ENCODE measurements at regions not wholly inside any gene's neighbourhood (a gene's known extent, or its start where the extent isn't known, plus 50 kb on each side); places are given as distances from the start of the nearest gene placed in this dataset.

DNA sequence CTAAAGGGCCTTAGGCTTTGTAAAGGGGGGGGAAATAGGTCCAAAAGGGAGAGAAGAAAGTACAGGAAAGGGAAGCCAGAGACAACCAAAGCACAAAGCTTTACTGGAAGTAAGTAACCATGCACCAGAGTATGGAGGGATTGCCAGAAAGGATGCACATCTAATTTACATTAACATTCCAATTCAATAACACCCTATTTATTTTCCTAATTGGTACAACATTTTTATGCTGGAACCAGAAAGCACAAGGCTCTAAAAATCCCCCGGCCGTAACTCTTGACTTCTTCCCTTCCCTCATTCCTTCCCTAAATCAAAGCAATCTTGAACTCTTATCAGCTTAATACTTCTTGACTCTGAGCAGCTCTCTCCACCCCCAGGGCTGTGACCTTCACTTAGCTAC is 400.0 kb upstream of the CELF2 start:
- no peaks in the 10 kb centered on the region for H3K9me3 ChIP-seq (ENCODE audit: control insufficient read depth in 5 of 5, low read length in 5 of 5)
- H3K4me3 ChIP-seq (ENCODE audit: low read depth in 1 of 5, low read length in 5 of 5), result no peak overlapping the region
- no peaks in the 10 kb centered on the region for H3K36me3 ChIP-seq (ENCODE audit: control insufficient read depth in 5 of 5, insufficient read depth in 5 of 5, low read length in 5 of 5)
- H3K27ac ChIP-seq (ENCODE audit: low read depth, low read length), result no peak overlapping the region
- H3K9ac ChIP-seq (ENCODE audit: low read length in 5 of 5), result no peak overlapping the region
- H3K27me3 ChIP-seq (ENCODE audit: control insufficient read depth in 5 of 5, insufficient read depth in 4 of 5, low read length in 5 of 5), result no peaks in the 10 kb centered on the region
- H3K4me1 ChIP-seq (ENCODE audit: control insufficient read depth in 5 of 5, insufficient read depth in 5 of 5, low read length in 5 of 5), result no peaks in the 10 kb centered on the region

DNA sequence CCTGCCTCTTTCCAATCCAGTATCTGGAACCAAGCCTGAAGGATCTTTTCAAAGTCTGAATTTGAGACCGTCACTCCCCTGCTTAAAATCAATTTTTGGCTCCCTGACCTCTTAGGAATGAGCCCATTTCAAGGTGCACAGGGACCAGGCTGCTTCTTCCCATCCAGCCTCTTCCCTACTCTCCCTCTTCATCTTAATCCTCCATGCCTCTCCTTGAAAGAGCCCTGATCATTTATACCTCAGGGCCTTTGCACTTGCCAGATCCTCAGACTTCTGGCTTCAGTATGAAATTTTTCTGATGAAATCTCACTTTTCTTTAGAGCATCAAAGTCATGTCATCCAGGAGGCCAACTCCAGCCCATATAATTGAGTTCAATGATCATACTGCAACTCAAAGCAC is 399.5 kb upstream of the CELF2 start:
- Histone ChIP-seq H3K27ac (ENCODE audit: low read depth, low read length) (no peak overlapping the region), H3K27me3 (ENCODE audit: control insufficient read depth in 5 of 5, insufficient read depth in 4 of 5, low read length in 5 of 5) (no peaks in the 10 kb centered on the region), H3K36me3 (ENCODE audit: control insufficient read depth in 5 of 5, insufficient read depth in 5 of 5, low read length in 5 of 5) (no peaks in the 10 kb centered on the region), H3K4me3 (ENCODE audit: low read depth in 1 of 5, low read length in 5 of 5) (no peak overlapping the region), H3K9me3 (ENCODE audit: control insufficient read depth in 5 of 5, low read length in 5 of 5) (no peaks in the 10 kb centered on the region), H3K9ac (ENCODE audit: low read length in 5 of 5) (no peak overlapping the region), H3K4me1 (ENCODE audit: control insufficient read depth in 5 of 5, insufficient read depth in 5 of 5, low read length in 5 of 5) (no peaks in the 10 kb centered on the region)

DNA sequence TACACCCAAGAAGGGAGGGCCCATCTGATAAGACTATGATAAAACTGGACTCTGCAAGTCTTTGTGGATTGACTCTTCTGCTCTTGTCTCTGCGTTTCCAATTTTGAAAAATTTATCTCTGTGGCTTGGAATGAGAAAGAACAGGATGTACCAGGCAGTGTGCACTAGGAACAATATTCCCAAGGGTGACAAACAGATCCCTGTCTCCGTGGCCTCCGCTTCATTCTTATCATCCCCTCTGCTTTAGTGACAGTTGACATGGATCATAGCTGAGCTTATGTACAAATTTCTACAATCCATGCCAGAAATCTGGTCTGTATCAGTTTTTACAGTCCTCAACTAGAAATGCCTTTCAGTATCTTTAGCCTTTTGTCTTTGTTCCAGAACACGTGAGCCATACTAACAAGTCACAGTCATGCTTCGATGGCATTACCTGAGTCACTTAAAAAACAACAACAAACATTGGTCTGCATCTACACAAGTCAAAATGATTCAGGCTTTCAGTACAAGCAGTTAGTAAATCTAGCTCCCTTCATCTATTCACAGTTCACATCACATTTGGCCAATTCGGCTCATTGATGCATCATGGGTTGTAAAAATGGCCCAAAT is 393.6 kb upstream of the CELF2 start:
- H3K4me3 ChIP-seq (ENCODE audit: low read depth in 1 of 5, low read length in 5 of 5), result no peak overlapping the region
- no peak overlapping the region for H3K9ac ChIP-seq (ENCODE audit: low read length in 5 of 5)
- peaks cover 0 to 6% (median 0%) of the 10 kb centered on the region in 5 donors for H3K4me1 ChIP-seq (ENCODE audit: control insufficient read depth in 5 of 5, insufficient read depth in 5 of 5, low read length in 5 of 5)
- H3K36me3 ChIP-seq (ENCODE audit: control insufficient read depth in 5 of 5, insufficient read depth in 5 of 5, low read length in 5 of 5), result no peaks in the 10 kb centered on the region
- H3K27me3 ChIP-seq (ENCODE audit: control insufficient read depth in 5 of 5, insufficient read depth in 4 of 5, low read length in 5 of 5), result no peaks in the 10 kb centered on the region
- H3K9me3 ChIP-seq (ENCODE audit: control insufficient read depth in 5 of 5, low read length in 5 of 5), result no peaks in the 10 kb centered on the region
- no peak overlapping the region for H3K27ac ChIP-seq (ENCODE audit: low read depth, low read length)

DNA sequence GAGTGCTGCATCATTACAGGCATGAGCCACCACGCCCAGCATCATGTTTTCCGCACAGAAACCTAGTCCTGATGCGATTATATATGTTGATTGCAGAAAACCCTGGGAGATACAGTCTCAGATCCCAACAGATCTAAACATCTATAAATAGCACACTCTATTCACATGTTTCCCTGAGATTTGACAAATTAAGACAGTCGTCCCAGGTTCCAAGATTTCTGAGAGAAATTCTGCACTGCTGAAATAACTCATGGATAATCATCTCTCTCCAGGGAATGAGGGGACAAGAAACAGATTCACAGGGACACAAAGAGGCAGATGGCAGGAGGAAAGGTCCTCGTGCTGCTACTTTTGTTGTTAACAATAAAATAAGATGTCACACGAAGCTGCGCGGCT is 393.1 kb upstream of the CELF2 start:
- Histone ChIP-seq H3K4me3 (ENCODE audit: low read depth in 1 of 5, low read length in 5 of 5) (no peak overlapping the region), H3K36me3 (ENCODE audit: control insufficient read depth in 5 of 5, insufficient read depth in 5 of 5, low read length in 5 of 5) (no peaks in the 10 kb centered on the region), H3K27me3 (ENCODE audit: control insufficient read depth in 5 of 5, insufficient read depth in 4 of 5, low read length in 5 of 5) (no peaks in the 10 kb centered on the region), H3K4me1 (ENCODE audit: control insufficient read depth in 5 of 5, insufficient read depth in 5 of 5, low read length in 5 of 5) (peaks cover 0 to 6% (median 0%) of the 10 kb centered on the region in 5 donors), H3K9ac (ENCODE audit: low read length in 5 of 5) (no peak overlapping the region), H3K9me3 (ENCODE audit: control insufficient read depth in 5 of 5, low read length in 5 of 5) (no peaks in the 10 kb centered on the region), H3K27ac (ENCODE audit: low read depth, low read length) (no peak overlapping the region)

DNA sequence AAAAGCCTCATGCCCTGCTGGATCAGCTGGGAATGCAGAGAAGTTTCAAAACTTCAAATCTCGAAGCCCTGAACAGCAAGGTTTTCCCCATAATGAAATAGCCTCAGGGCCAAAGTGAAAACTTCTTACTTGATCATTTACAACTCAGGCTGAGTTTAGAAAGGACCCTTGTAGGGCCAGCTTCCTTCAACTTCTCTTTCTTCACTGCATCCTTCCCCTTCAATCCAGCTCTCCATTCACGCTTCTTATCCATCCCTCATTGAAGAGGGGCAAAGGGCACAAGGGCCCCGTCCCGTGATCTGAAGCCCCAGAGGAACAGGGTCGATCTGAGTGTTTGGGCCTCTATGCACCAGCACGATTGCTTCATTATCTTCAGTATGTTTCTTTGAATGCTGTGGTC is 392.2 kb upstream of the CELF2 start:
- Histone ChIP-seq H3K27ac (ENCODE audit: low read depth, low read length) (no peak overlapping the region), H3K4me3 (ENCODE audit: low read depth in 1 of 5, low read length in 5 of 5) (no peak overlapping the region), H3K9me3 (ENCODE audit: control insufficient read depth in 5 of 5, low read length in 5 of 5) (no peaks in the 10 kb centered on the region), H3K9ac (ENCODE audit: low read length in 5 of 5) (no peak overlapping the region), H3K36me3 (ENCODE audit: control insufficient read depth in 5 of 5, insufficient read depth in 5 of 5, low read length in 5 of 5) (no peaks in the 10 kb centered on the region), H3K27me3 (ENCODE audit: control insufficient read depth in 5 of 5, insufficient read depth in 4 of 5, low read length in 5 of 5) (no peaks in the 10 kb centered on the region), H3K4me1 (ENCODE audit: control insufficient read depth in 5 of 5, insufficient read depth in 5 of 5, low read length in 5 of 5) (peaks cover 0 to 6% (median 0%) of the 10 kb centered on the region in 5 donors)

DNA sequence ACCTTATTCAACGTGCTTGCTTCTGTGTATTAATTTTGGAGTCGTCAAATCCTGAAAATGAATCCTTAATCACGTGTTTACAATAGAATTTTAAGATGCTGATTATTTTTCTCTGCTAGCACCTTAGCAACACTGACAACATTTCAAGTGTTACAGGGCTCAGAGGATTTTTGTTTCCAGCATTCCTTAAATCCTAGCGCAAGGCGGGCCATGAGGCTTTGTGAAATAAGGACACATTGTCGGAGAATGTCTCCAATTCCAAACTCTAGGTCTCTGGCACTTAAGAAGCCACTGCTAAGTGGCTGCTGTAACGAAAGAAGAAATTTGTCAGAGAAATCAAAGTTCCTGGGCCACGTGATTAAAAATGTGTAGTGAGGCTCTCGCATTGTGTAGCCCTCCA is 390.9 kb upstream of the CELF2 start:
- no peak overlapping the region for H3K4me3 ChIP-seq (ENCODE audit: low read depth in 1 of 5, low read length in 5 of 5)
- no peaks in the 10 kb centered on the region for H3K9me3 ChIP-seq (ENCODE audit: control insufficient read depth in 5 of 5, low read length in 5 of 5)
- H3K9ac ChIP-seq (ENCODE audit: low read length in 5 of 5), result no peak overlapping the region
- no peaks in the 10 kb centered on the region for H3K27me3 ChIP-seq (ENCODE audit: control insufficient read depth in 5 of 5, insufficient read depth in 4 of 5, low read length in 5 of 5)
- peaks cover 0 to 6% (median 0%) of the 10 kb centered on the region in 5 donors for H3K4me1 ChIP-seq (ENCODE audit: control insufficient read depth in 5 of 5, insufficient read depth in 5 of 5, low read length in 5 of 5)
- H3K36me3 ChIP-seq (ENCODE audit: control insufficient read depth in 5 of 5, insufficient read depth in 5 of 5, low read length in 5 of 5), result no peaks in the 10 kb centered on the region
- no peak overlapping the region for H3K27ac ChIP-seq (ENCODE audit: low read depth, low read length)

DNA sequence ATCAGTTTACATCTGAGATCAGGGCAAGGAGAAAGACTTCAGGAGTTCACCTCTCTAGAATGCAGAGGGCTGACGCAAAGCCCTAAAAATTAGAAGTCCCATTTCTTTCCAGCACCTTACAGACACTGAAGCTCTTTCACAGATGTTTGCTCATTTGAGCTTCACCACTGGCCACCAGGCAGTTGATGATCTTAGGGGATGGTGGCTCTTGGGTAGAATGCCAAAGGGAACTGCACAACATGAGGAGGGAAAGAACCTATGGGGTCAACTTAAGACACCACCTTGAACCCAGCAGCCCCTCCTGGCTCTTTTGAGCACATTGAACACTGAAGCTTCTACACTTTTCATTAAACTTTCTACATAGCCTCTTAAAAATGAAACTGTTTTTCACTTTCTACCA is 390.3 kb upstream of the CELF2 start:
- no peak overlapping the region for H3K4me3 ChIP-seq (ENCODE audit: low read depth in 1 of 5, low read length in 5 of 5)
- H3K9me3 ChIP-seq (ENCODE audit: control insufficient read depth in 5 of 5, low read length in 5 of 5), result no peaks in the 10 kb centered on the region
- H3K4me1 ChIP-seq (ENCODE audit: control insufficient read depth in 5 of 5, insufficient read depth in 5 of 5, low read length in 5 of 5), result peaks cover 0 to 6% (median 0%) of the 10 kb centered on the region in 5 donors
- H3K27ac ChIP-seq (ENCODE audit: low read depth, low read length), result no peak overlapping the region
- H3K36me3 ChIP-seq (ENCODE audit: control insufficient read depth in 5 of 5, insufficient read depth in 5 of 5, low read length in 5 of 5), result no peaks in the 10 kb centered on the region
- no peak overlapping the region for H3K9ac ChIP-seq (ENCODE audit: low read length in 5 of 5)
- H3K27me3 ChIP-seq (ENCODE audit: control insufficient read depth in 5 of 5, insufficient read depth in 4 of 5, low read length in 5 of 5), result no peaks in the 10 kb centered on the region

DNA sequence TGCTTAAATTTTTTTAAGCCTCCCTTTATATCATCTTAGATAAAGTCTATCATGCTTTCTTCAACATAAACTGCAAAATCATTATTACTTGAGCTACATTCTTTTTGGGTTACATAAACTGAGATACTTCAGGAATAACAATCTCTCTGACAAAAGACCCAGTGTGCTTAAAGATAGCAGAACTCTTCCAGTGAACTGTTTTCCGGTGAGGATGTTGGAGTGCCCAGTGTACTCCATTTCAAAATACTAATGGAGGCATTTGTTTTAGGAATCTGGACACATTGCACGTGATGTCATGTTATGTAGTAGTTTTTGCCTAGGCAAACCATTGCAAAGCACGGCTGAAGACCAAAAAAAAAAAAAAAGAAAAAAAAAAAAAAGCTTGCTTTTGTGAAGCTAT is 388.2 kb upstream of the CELF2 start:
- Histone ChIP-seq H3K9ac (ENCODE audit: low read length in 5 of 5) (no peak overlapping the region), H3K4me3 (ENCODE audit: low read depth in 1 of 5, low read length in 5 of 5) (no peak overlapping the region), H3K27ac (ENCODE audit: low read depth, low read length) (no peak overlapping the region), H3K36me3 (ENCODE audit: control insufficient read depth in 5 of 5, insufficient read depth in 5 of 5, low read length in 5 of 5) (no peaks in the 10 kb centered on the region), H3K9me3 (ENCODE audit: control insufficient read depth in 5 of 5, low read length in 5 of 5) (peaks cover 0 to 2% (median 0%) of the 10 kb centered on the region in 5 donors), H3K27me3 (ENCODE audit: control insufficient read depth in 5 of 5, insufficient read depth in 4 of 5, low read length in 5 of 5) (no peaks in the 10 kb centered on the region), H3K4me1 (ENCODE audit: control insufficient read depth in 5 of 5, insufficient read depth in 5 of 5, low read length in 5 of 5) (no peaks in the 10 kb centered on the region)

DNA sequence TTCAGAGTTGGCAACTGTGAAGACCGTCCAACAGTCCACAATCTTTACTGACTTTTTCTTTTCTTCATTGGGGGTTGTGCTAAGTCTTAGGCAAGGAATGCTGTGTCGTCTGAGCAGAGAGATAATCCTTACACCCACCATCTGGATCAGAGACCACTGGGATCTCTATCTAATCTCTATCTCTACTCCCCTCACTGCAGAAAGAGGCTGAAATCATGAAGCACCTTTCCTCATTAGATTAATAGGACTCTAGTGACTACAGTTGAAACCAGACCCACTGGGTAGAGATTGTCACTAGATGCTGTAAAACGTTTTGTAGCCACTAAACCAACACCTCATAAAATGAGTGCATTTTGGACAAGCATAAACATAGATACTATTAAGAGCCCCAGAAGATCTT is 387.4 kb upstream of the CELF2 start:
- no peak overlapping the region for H3K9ac ChIP-seq (ENCODE audit: low read length in 5 of 5)
- H3K27me3 ChIP-seq (ENCODE audit: control insufficient read depth in 5 of 5, insufficient read depth in 4 of 5, low read length in 5 of 5), result no peaks in the 10 kb centered on the region
- H3K9me3 ChIP-seq (ENCODE audit: control insufficient read depth in 5 of 5, low read length in 5 of 5), result peaks cover 0 to 2% (median 0%) of the 10 kb centered on the region in 5 donors
- H3K27ac ChIP-seq (ENCODE audit: low read depth, low read length), result no peak overlapping the region
- H3K36me3 ChIP-seq (ENCODE audit: control insufficient read depth in 5 of 5, insufficient read depth in 5 of 5, low read length in 5 of 5), result no peaks in the 10 kb centered on the region
- H3K4me1 ChIP-seq (ENCODE audit: control insufficient read depth in 5 of 5, insufficient read depth in 5 of 5, low read length in 5 of 5), result no peaks in the 10 kb centered on the region
- H3K4me3 ChIP-seq (ENCODE audit: low read depth in 1 of 5, low read length in 5 of 5), result no peak overlapping the region

DNA sequence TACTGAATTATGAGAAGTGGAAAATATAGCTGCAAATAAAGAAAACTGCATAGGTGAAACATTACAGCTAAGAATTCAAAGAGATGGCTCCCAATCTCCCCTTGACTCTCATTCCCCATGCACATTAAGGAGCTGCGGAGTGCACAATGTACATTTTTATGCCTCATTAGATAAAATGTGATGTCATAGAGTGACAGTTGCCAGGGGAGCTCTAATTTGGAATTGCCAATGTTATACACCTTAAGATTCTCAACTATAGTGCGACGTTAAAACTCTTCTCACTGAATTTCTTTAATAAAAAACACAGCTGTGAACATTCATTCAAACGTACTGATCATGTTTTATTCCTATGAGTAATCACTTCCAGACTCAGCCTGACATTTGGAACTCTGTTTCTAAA is 386.9 kb upstream of the CELF2 start:
- Histone ChIP-seq H3K27me3 (ENCODE audit: control insufficient read depth in 5 of 5, insufficient read depth in 4 of 5, low read length in 5 of 5) (no peaks in the 10 kb centered on the region), H3K4me3 (ENCODE audit: low read depth in 1 of 5, low read length in 5 of 5) (no peak overlapping the region), H3K9me3 (ENCODE audit: control insufficient read depth in 5 of 5, low read length in 5 of 5) (peaks cover 0 to 2% (median 0%) of the 10 kb centered on the region in 5 donors), H3K36me3 (ENCODE audit: control insufficient read depth in 5 of 5, insufficient read depth in 5 of 5, low read length in 5 of 5) (no peaks in the 10 kb centered on the region), H3K9ac (ENCODE audit: low read length in 5 of 5) (no peak overlapping the region), H3K27ac (ENCODE audit: low read depth, low read length) (no peak overlapping the region), H3K4me1 (ENCODE audit: control insufficient read depth in 5 of 5, insufficient read depth in 5 of 5, low read length in 5 of 5) (no peaks in the 10 kb centered on the region)

DNA sequence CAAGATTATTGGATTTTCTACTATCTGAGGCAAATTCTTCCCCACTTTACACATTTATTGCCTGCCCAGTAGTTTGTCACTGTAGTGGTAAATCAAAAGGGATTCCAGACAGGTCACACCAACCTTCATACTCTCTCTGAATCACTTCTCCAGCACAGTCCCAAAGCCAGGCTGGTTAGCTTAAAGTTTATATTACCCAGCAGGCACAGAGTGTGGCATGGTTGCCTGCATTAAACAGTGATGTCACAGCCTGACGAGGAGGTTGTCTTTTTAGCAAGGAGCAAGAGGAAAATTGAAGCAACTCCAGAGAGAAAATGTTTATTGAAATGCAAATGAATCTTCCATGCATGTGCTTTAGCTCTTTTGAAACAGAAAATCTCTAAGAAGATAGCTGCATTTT is 375.5 kb upstream of the CELF2 start:
- H3K9me3 ChIP-seq (ENCODE audit: control insufficient read depth in 5 of 5, low read length in 5 of 5), result no peaks in the 10 kb centered on the region
- H3K27me3 ChIP-seq (ENCODE audit: control insufficient read depth in 5 of 5, insufficient read depth in 4 of 5, low read length in 5 of 5), result no peaks in the 10 kb centered on the region
- H3K9ac ChIP-seq (ENCODE audit: low read length in 5 of 5), result no peak overlapping the region
- no peaks in the 10 kb centered on the region for H3K36me3 ChIP-seq (ENCODE audit: control insufficient read depth in 5 of 5, insufficient read depth in 5 of 5, low read length in 5 of 5)
- H3K27ac ChIP-seq (ENCODE audit: low read depth, low read length), result no peak overlapping the region
- peaks cover 0 to 28% (median 22%) of the 10 kb centered on the region in 5 donors for H3K4me1 ChIP-seq (ENCODE audit: control insufficient read depth in 5 of 5, insufficient read depth in 5 of 5, low read length in 5 of 5)
- no peak overlapping the region for H3K4me3 ChIP-seq (ENCODE audit: low read depth in 1 of 5, low read length in 5 of 5)
